ENCODE measurements at regions not wholly inside any gene's neighbourhood (a gene's known extent, or its start where the extent isn't known, plus 50 kb on each side); places are given as distances from the start of the nearest gene placed in this dataset.
"Not testable (repeated sequence)": the region's sequence is repeated elsewhere in the genome, so short reads cannot be mapped to it uniquely, and the experiment has no call there.

DNA sequence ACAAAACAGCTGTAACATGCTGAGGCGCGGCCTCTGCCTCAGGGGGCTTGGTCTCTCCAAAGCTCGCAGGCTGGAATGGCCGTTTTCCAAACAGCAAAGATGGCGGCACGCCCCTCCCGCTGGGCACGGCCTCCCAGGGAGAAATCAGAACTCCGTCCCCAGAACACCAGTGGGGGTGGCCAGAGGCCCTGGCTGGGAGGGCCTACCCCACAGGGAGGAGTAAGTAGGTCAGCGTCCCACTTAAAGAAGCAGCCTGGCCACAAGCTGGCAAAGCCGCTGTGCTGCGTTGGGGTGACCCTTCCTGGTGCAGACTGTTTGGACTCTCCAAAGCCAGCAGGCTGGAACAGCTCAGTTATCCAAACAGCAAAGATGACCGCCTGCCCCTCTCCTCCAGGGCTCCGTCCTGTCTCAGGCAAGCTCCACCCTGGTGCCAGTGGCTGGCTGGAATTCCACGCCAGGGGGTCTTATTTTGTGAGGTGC, 862.8 kb downstream of the TRIML1 start:
- no peaks in the 10 kb centered on the region for H3K4me1 Mint-ChIP-seq (ENCODE audit: low read depth)
- H3K27me3 Mint-ChIP-seq = no peaks in the 10 kb centered on the region
- H3K27ac Mint-ChIP-seq = no peak overlapping the region
- H3K4me3 Mint-ChIP-seq = no peak overlapping the region
- peaks cover 14% of the 10 kb centered on the region for H3K9me3 Mint-ChIP-seq
- no peaks in the 10 kb centered on the region for H3K36me3 Mint-ChIP-seq (ENCODE audit: low read depth)

DNA sequence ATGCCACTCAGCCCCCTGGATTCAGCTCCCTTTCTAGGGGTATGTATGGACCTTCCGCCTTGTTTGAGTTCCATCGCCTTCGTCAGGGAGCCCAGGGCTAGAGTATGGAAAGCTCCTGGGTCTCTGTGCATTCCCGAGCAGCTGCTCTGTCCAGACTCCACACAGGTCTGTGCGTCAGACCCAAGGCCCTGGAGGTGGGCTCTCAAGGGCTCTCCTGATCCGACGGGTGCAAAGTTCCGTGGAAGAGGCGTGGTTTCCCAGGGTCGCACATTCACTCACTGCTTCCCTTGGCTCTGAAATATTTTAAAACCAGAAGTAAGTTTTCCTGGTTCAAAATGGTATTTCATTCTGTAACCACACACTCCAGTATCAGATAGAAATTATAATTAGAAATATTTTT, 863.2 kb downstream of the TRIML1 start:
- H3K4me1 Mint-ChIP-seq (ENCODE audit: low read depth) = no peaks in the 10 kb centered on the region
- no peaks in the 10 kb centered on the region for H3K36me3 Mint-ChIP-seq (ENCODE audit: low read depth)
- H3K27me3 Mint-ChIP-seq = no peaks in the 10 kb centered on the region
- H3K27ac Mint-ChIP-seq = no peak overlapping the region
- no peak overlapping the region for H3K4me3 Mint-ChIP-seq
- H3K9me3 Mint-ChIP-seq = peaks cover 15% of the 10 kb centered on the region

DNA sequence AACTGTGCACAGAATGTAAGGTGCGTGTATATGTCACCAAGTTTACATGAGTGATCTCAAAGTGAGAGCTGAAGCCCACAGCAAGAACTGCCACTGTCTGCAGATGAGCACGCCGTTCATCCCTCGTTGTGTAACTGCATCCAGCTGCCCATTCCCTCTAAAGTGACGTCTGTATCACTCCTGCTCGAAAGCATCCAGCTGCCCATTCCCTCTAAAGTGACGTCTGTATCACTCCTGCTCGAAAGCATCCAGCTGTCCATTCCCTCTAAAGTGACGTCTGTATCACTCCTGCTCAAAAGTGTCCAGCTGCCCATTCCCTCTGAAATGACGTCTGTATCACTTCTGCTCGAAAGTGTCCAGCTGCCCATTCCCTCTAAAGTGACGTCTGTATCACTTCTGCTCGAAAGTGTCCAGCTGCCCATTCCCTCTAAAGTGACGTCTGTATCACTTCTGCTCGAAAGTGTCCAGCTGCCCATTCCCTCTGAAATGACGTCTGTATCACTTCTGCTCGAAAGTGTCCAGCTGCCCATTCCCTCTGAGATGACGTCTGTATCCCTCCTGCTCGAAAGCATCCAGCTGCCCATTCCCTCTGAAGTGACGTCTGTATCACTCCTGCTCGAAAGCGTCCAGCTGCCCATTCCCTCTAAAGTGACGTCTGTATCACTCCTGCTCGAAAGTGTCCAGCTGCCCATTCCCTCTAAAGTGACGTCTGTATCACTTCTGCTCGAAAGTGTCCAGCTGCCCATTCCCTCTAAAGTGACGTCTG, 871.4 kb downstream of the TRIML1 start:
- not testable (repeated sequence) for H3K27ac Mint-ChIP-seq; H3K4me1 Mint-ChIP-seq (ENCODE audit: low read depth); H3K4me3 Mint-ChIP-seq; H3K36me3 Mint-ChIP-seq (ENCODE audit: low read depth); H3K27me3 Mint-ChIP-seq
- H3K9me3 Mint-ChIP-seq = peaks cover 21% of the 10 kb centered on the region

- Mint-ChIP-seq H3K9me3 (peaks cover 23% of the 10 kb centered on the region), H3K36me3 (ENCODE audit: low read depth) (no peaks in the 10 kb centered on the region), H3K4me3 (no peak overlapping the region), H3K4me1 (ENCODE audit: low read depth) (no peaks in the 10 kb centered on the region), H3K27me3 (no peaks in the 10 kb centered on the region), H3K27ac (no peak overlapping the region)
Measured at GRCh38 chr4:189021831-189022230, 882.6 kb downstream of the TRIML1 start.

- Mint-ChIP-seq H3K27me3 (no peaks in the 10 kb centered on the region), H3K27ac (no peak overlapping the region), H3K4me3 (no peak overlapping the region), H3K36me3 (ENCODE audit: low read depth) (no peaks in the 10 kb centered on the region), H3K4me1 (ENCODE audit: low read depth) (no peaks in the 10 kb centered on the region), H3K9me3 (peaks cover 23% of the 10 kb centered on the region)
Measured at GRCh38 chr4:189022440-189023035, 883.3 kb downstream of the TRIML1 start.

DNA sequence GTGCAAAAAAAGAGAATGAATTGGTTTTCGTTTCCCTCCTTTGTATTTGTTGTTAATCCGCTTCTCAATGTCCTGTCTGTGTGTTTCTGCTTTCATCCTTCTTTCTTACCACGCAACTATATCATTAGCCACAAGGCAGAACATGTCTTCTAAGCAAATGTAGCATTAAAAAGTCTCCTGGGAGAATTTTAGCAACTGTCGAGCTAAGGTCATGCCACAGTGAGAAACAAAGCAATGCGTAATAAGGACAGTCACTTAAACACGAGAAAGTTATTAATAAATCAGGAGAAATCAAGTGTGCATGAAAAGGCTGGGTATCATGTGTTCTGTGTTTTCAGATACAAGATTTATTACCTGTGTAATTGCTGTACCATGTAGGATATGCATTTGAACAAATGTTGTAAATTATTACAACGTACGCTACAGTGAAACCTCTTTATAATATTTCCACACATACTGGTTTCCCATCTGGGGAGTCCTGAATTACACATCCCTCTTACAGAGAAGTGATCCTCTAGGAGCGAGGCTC, 890.8 kb downstream of the TRIML1 start:
- peaks cover 18% of the 10 kb centered on the region for H3K9me3 Mint-ChIP-seq
- no peaks in the 10 kb centered on the region for H3K27me3 Mint-ChIP-seq
- H3K4me3 Mint-ChIP-seq = no peak overlapping the region
- no peaks in the 10 kb centered on the region for H3K36me3 Mint-ChIP-seq (ENCODE audit: low read depth)
- no peaks in the 10 kb centered on the region for H3K4me1 Mint-ChIP-seq (ENCODE audit: low read depth)
- no peak overlapping the region for H3K27ac Mint-ChIP-seq

DNA sequence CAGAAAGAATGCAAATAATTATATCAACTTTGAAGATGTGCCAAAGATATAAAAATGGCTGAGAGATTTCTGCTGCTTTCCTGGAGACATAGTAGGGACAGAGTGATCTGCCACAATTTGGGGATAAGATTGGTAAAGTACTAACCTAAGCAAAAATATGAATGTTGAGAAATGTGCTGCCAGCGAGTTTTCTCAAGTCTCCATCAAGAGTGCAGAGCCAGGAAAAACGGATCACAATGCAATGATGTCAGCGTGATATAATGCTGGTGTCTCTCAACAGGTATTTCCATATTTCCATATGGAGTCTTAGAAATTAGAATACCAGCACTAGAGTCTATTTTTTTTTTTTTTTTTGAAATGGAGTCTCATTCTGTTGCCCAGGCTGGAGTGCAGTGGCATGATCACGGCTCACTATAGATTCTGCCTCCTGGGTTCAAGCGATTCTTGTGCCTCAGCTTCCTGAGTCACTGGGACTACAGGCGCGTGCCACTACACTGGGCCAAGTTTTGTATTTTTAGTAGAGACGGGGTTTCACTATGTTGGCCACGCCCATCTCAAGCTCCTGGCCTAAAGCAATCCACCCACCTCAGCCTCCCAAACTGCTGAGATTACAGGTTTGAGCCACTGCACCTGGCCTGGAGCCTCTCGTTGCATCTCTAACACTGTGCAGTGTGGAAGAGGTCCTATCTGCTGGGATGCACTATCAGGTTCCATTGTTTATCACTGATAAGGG, 893.5 kb downstream of the TRIML1 start:
- Mint-ChIP-seq H3K36me3 (ENCODE audit: low read depth) (no peaks in the 10 kb centered on the region), H3K4me1 (ENCODE audit: low read depth) (no peaks in the 10 kb centered on the region), H3K27me3 (no peaks in the 10 kb centered on the region), H3K27ac (no peak overlapping the region), H3K4me3 (no peak overlapping the region), H3K9me3 (peaks cover 11% of the 10 kb centered on the region)

GRCh38 chr4:189033801-189034347, 894.6 kb downstream of the TRIML1 start:
- H3K9me3 Mint-ChIP-seq = peaks cover 5% of the 10 kb centered on the region
- H3K27ac Mint-ChIP-seq = no peak overlapping the region
- no peaks in the 10 kb centered on the region for H3K27me3 Mint-ChIP-seq
- no peaks in the 10 kb centered on the region for H3K4me1 Mint-ChIP-seq (ENCODE audit: low read depth)
- no peaks in the 10 kb centered on the region for H3K36me3 Mint-ChIP-seq (ENCODE audit: low read depth)
- H3K4me3 Mint-ChIP-seq = no peak overlapping the region

GRCh38 chr4:189035091-189035490, 895.9 kb downstream of the TRIML1 start:
- Mint-ChIP-seq H3K27me3 (no peaks in the 10 kb centered on the region), H3K9me3 (peaks cover 4% of the 10 kb centered on the region), H3K36me3 (ENCODE audit: low read depth) (no peaks in the 10 kb centered on the region), H3K4me3 (no peak overlapping the region), H3K27ac (no peak overlapping the region), H3K4me1 (ENCODE audit: low read depth) (no peaks in the 10 kb centered on the region)

- Mint-ChIP-seq H3K4me1 (ENCODE audit: low read depth) (no peaks in the 10 kb centered on the region), H3K27ac (no peak overlapping the region), H3K27me3 (no peaks in the 10 kb centered on the region), H3K9me3 (peaks cover 2% of the 10 kb centered on the region), H3K36me3 (ENCODE audit: low read depth) (no peaks in the 10 kb centered on the region), H3K4me3 (no peak overlapping the region)
Measured at GRCh38 chr4:189035654-189036053, 896.4 kb downstream of the TRIML1 start.

DNA sequence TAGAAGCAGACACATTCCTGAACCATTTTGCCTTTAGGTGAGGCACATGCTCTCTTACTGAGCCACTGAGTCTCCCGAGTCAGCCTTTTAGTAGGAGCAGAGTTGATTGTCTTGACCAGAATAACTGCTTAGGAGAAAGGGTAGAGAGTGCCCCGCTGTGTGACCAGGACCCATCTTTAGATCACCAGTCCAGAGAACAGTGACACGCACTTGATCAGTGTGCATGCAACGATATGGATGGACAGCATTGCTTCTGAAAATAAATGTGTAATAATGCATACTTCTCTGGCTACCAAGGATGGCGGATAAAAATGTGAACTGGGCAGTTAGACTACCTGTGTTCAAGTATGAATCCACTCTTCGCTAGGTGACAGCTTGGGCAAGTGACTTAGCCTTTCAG, 897.7 kb downstream of the TRIML1 start:
- Mint-ChIP-seq H3K4me1 (ENCODE audit: low read depth) (no peaks in the 10 kb centered on the region), H3K4me3 (no peak overlapping the region), H3K27me3 (no peaks in the 10 kb centered on the region), H3K9me3 (no peaks in the 10 kb centered on the region), H3K36me3 (ENCODE audit: low read depth) (no peaks in the 10 kb centered on the region), H3K27ac (no peak overlapping the region)

DNA sequence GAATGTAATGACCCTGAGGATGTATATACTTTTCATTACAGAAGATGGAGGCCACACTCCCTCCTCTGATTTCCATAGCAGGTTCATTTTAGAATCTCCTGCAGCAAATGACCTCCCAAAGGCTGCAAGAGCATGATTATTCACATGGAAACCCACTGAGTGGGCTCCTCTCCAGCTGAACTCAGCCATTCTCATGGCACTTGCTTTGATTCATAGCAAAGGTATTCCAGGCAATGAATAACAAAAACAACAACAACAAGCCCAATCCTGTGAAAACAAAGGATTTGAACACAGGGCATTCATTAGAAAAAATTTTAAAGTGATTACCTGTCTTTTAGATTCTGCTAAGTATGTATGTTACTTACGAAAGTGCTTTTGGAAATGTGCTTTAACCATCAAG, 894.0 kb upstream of the FRG1 start:
- peaks cover 6% of the 10 kb centered on the region for H3K9me3 Mint-ChIP-seq
- no peaks in the 10 kb centered on the region for H3K27me3 Mint-ChIP-seq
- no peak overlapping the region for H3K4me3 Mint-ChIP-seq
- H3K4me1 Mint-ChIP-seq (ENCODE audit: low read depth) = no peaks in the 10 kb centered on the region
- H3K27ac Mint-ChIP-seq = no peak overlapping the region
- H3K36me3 Mint-ChIP-seq (ENCODE audit: low read depth) = no peaks in the 10 kb centered on the region

- Mint-ChIP-seq H3K4me3 (no peak overlapping the region), H3K27me3 (no peaks in the 10 kb centered on the region), H3K9me3 (peaks cover under 1% of the 10 kb centered on the region), H3K4me1 (ENCODE audit: low read depth) (no peaks in the 10 kb centered on the region), H3K27ac (no peak overlapping the region), H3K36me3 (ENCODE audit: low read depth) (no peaks in the 10 kb centered on the region)
Measured at GRCh38 chr4:189048119-189048518, 892.6 kb upstream of the FRG1 start.

DNA sequence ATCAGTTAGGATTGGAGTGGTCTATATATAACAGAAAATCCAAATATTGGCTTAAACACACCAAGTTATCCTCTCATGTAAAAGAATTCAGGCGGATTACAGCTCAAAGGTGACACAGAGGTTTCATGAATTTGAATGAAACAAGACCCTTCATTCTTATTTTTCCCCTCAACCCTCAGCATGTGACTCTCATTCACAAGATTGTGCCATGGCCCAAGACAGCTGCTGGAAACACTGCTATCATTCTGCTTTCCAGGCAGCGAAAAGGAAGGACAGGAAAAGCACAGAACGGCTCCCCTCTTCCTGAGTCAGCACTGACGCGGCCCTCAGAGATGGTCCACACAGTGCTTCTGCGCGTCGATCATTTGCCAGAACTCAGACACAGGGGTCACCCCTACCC, 891.0 kb upstream of the FRG1 start:
- Mint-ChIP-seq H3K27me3 (no peaks in the 10 kb centered on the region), H3K27ac (no peak overlapping the region), H3K4me3 (no peak overlapping the region), H3K9me3 (peaks cover 9% of the 10 kb centered on the region), H3K36me3 (ENCODE audit: low read depth) (no peaks in the 10 kb centered on the region), H3K4me1 (ENCODE audit: low read depth) (no peaks in the 10 kb centered on the region)

- H3K4me3 Mint-ChIP-seq = no peak overlapping the region
- peaks cover 9% of the 10 kb centered on the region for H3K9me3 Mint-ChIP-seq
- H3K27me3 Mint-ChIP-seq = no peaks in the 10 kb centered on the region
- no peaks in the 10 kb centered on the region for H3K4me1 Mint-ChIP-seq (ENCODE audit: low read depth)
- H3K36me3 Mint-ChIP-seq (ENCODE audit: low read depth) = no peaks in the 10 kb centered on the region
- H3K27ac Mint-ChIP-seq = no peak overlapping the region
Measured at GRCh38 chr4:189050643-189051042, 890.0 kb upstream of the FRG1 start.
